Right hindlimb (tissue), 1 donor: ENCODE measurements at regions not wholly inside any gene's neighbourhood (a gene's known extent, or its start where the extent isn't known, plus 50 kb on each side); places are given as distances from the start of the nearest gene placed in this dataset.
"Not testable (repeated sequence)": the region's sequence is repeated elsewhere in the genome, so short reads cannot be mapped to it uniquely, and the experiment has no call there.

Source experiments
- DNase-seq: peaks from one replicate; pipeline ENCODE4 v3.0.0-alpha.2; 2018

- no peak for DNase-seq
These were observed 134.1 kb upstream of the PLSCR5 start for GRCh38 chr3:146739203-146739671.

- DNase-seq = no peak
These were observed 127.2 kb upstream of the PLSCR5 start for GRCh38 chr3:146732325-146732724.

- no peak for DNase-seq
These were observed 110.0 kb upstream of the PLSCR5 start for GRCh38 chr3:146715170-146715569.

- no peak for DNase-seq
These were observed 107.7 kb upstream of the PLSCR5 start for GRCh38 chr3:146712806-146713205.

- DNase-seq = no peak
These were observed 104.8 kb upstream of the PLSCR5 start for GRCh38 chr3:146709969-146710368.

GRCh38 chr3:146705225-146705624, 100.1 kb upstream of the PLSCR5 start:
- DNase-seq = no peak

- DNase-seq = no peak
These were observed 97.1 kb upstream of the PLSCR5 start for GRCh38 chr3:146702237-146702636.

- DNase-seq = no peak
These were observed 96.1 kb upstream of the PLSCR5 start for GRCh38 chr3:146701246-146701645.

- DNase-seq = not testable (repeated sequence)
These were observed 94.9 kb upstream of the PLSCR5 start for GRCh38 chr3:146700025-146700424.

- no peak for DNase-seq
These were observed 87.1 kb upstream of the PLSCR5 start for GRCh38 chr3:146692254-146692653.

GRCh38 chr3:146685050-146685814, 80.1 kb upstream of the PLSCR5 start:
- DNase-seq = no peak

GRCh38 chr3:146682171-146682570, 77.0 kb upstream of the PLSCR5 start:
- no peak for DNase-seq

GRCh38 chr3:146680617-146681016, 75.5 kb upstream of the PLSCR5 start:
- DNase-seq = no peak

GRCh38 chr3:146679995-146680394, 74.8 kb upstream of the PLSCR5 start:
- no peak for DNase-seq

- no peak for DNase-seq
These were observed 74.0 kb upstream of the PLSCR5 start for GRCh38 chr3:146679191-146679590.

GRCh38 chr3:146672941-146673340, 67.8 kb upstream of the PLSCR5 start:
- no peak for DNase-seq

GRCh38 chr3:146664403-146664802, 59.3 kb upstream of the PLSCR5 start:
- no peak for DNase-seq

- no peak for DNase-seq
These were observed 53.7 kb upstream of the PLSCR5 start for GRCh38 chr3:146658841-146659240.

GRCh38 chr3:146655333-146655996, 50.3 kb upstream of the PLSCR5 start:
- no peak for DNase-seq
